Stomach (tissue), 4 donors: ENCODE measurements at regions not wholly inside any gene's neighbourhood (a gene's known extent, or its start where the extent isn't known, plus 50 kb on each side); places are given as distances from the start of the nearest gene placed in this dataset.
"Not testable (repeated sequence)": the region's sequence is repeated elsewhere in the genome, so short reads cannot be mapped to it uniquely, and the experiment has no call there.

Experiments used
- CTCF ChIP-seq, 7 experiments: fragments of 450-650 bp in 4 of 7; fragments of 200-600 bp in 3 of 7; sonication (generic) in 3 of 7; IDR thresholded peaks; one replicate each; pipeline ENCODE4 v1.5.1; 2016 to 2019; ENCODE audit warnings: antibody characterized with exemption in 7 of 7, control low read depth in 2 of 7, mild to moderate bottlenecking in 1 of 7
- EP300 ChIP-seq: sonication (generic); formaldehyde crosslinking; IDR thresholded peaks from one replicate; pipeline ENCODE4 v1.6.1; 2017; ENCODE audit warnings: antibody characterized with exemption
- POLR2A ChIP-seq, 4 donors: fragments of 450-650 bp; IDR thresholded peaks; one replicate each; pipeline ENCODE4 v1.6.1; 2016; ENCODE audit warnings: antibody characterized with exemption in 4 of 4, control low read depth in 2 of 4, mild to moderate bottlenecking in 1 of 4, moderate library complexity in 1 of 4
- POLR2AphosphoS5 ChIP-seq, 3 donors: sonication (generic); formaldehyde crosslinking; IDR thresholded peaks; one replicate each; pipeline ENCODE4 v1.6.1; 2016; ENCODE audit warnings: antibody characterized with exemption in 3 of 3

GRCh38 chr1:243061965-243062364 is 193.1 kb downstream of the CEP170 start:
- TF ChIP-seq CTCF (IDR thresholded peaks at IDR 0.05); POLR2A (IDR thresholded peaks at IDR 0.05); POLR2AphosphoS5 (IDR thresholded peaks at IDR 0.05); EP300: not testable (repeated sequence)
